Tibial nerve (tissue), 4 donors: ENCODE measurements at regions not wholly inside any gene's neighbourhood (a gene's known extent, or its start where the extent isn't known, plus 50 kb on each side); places are given as distances from the start of the nearest gene placed in this dataset.
A peak's percentile ranks its signal among the peaks of the same experiment; 100 is the strongest.

ENCODE experiments used
- DNase-seq, 2 donors: peaks; one replicate each; pipeline ENCODE4 v3.0.0-alpha.2; 2019; ENCODE audit warnings: low spot score in 2 of 2
- H3K27ac ChIP-seq, 4 donors: fragments of 200-600 bp; sonication (generic) in 3 of 4; one replicate each; pipeline ENCODE4 v1.5.1; 2017 to 2019; ENCODE audit warnings: mild to moderate bottlenecking in 1 of 4
- H3K27me3 ChIP-seq, 2 donors: fragments of 200-600 bp; sonication (generic) in 1 of 2; one replicate each; pipeline versions ENCODE4 v1.5.1 to v1.6.0; 2017 to 2019
- H3K36me3 ChIP-seq, 3 donors: fragments of 200-600 bp; sonication (generic); one replicate each; pipeline ENCODE4 v1.5.1; 2018 to 2019
- H3K4me1 ChIP-seq, 4 donors: fragments of 200-600 bp; sonication (generic) in 3 of 4; one replicate each; pipeline ENCODE4 v1.5.1; 2017 to 2019
- H3K4me3 ChIP-seq, 4 donors: fragments of 200-600 bp; sonication (generic) in 3 of 4; one replicate each; pipeline ENCODE4 v1.5.1; 2017 to 2019; ENCODE audit warnings: mild to moderate bottlenecking in 1 of 4, moderate library complexity in 1 of 4
- H3K9me3 ChIP-seq, 4 donors: fragments of 200-600 bp; sonication (generic) in 3 of 4; one replicate each; pipeline ENCODE4 v1.5.1; 2017 to 2019
- CTCF ChIP-seq, 5 experiments: fragments of 200-600 bp in 3 of 5; fragments of 450-650 bp in 2 of 5; sonication (generic) in 3 of 5; IDR thresholded peaks; one replicate each; pipeline ENCODE4 v1.5.1; 2016 to 2019; ENCODE audit warnings: antibody characterized with exemption in 5 of 5, mild to moderate bottlenecking in 3 of 5, moderate library complexity in 2 of 5
- EP300 ChIP-seq, 2 donors: sonication (generic); formaldehyde crosslinking; IDR thresholded peaks; one replicate each; pipeline ENCODE4 v1.6.1; 2017; ENCODE audit warnings: antibody characterized with exemption in 2 of 2, mild to moderate bottlenecking in 1 of 2
- POLR2A ChIP-seq, 2 donors: fragments of 450-650 bp; IDR thresholded peaks; one replicate each; pipeline ENCODE4 v1.6.1; 2017; ENCODE audit warnings: antibody characterized with exemption in 2 of 2, mild to moderate bottlenecking in 2 of 2, moderate library complexity in 2 of 2
- WGBS, 2 donors: methylation state at CpG; one replicate each; pipeline ENCODE4 v1.1.5; 2018; 5-methylcytosine and 5-hydroxymethylcytosine counted together

- 57 to 58% methylated on average over 6 of the region's 6 CpGs for WGBS, 2 donors
Measured at GRCh38 chr11:8826139-8826786, 84.7 kb upstream of the AKIP1 start.

GRCh38 chr11:8826901-8827560 is 84.0 kb upstream of the AKIP1 start:
- Histone ChIP-seq H3K4me3 (no peak overlapping the region), H3K27ac (peak overlapping the region in 2 of 4 donors; percentile 23 to 30), H3K9me3 (no peaks in the 10 kb centered on the region), H3K27me3 (no peaks in the 10 kb centered on the region), H3K4me1 (peaks cover 0 to 19% (median 3%) of the 10 kb centered on the region in 4 donors), H3K36me3 (no peaks in the 10 kb centered on the region)
- TF ChIP-seq POLR2A (IDR thresholded peaks at IDR 0.05): no peak
- no peak for DNase-seq
- 51 to 52% methylated on average over 6 of the region's 6 CpGs for WGBS, 2 donors

More at GRCh38 chr11:8826139-8826786, 84.7 kb upstream of the AKIP1 start:
- no peaks in the 10 kb centered on the region for H3K9me3 ChIP-seq
- no peak overlapping the region for H3K4me3 ChIP-seq
- no peaks in the 10 kb centered on the region for H3K27me3 ChIP-seq
- H3K4me1 ChIP-seq: peaks cover 0 to 13% (median 3%) of the 10 kb centered on the region in 4 donors
- H3K36me3 ChIP-seq: no peaks in the 10 kb centered on the region
- peak overlapping the region in 2 of 4 donors; percentile 28 to 30 for H3K27ac ChIP-seq
- TF ChIP-seq CTCF (IDR thresholded peaks at IDR 0.05): no peak
- no peak for TF ChIP-seq POLR2A (IDR thresholded peaks at IDR 0.05)
- no peak for TF ChIP-seq EP300 (IDR thresholded peaks at IDR 0.05)
- no peak for DNase-seq

GRCh38 chr11:8828046-8828445 is 82.9 kb upstream of the AKIP1 start:
- no peaks in the 10 kb centered on the region for H3K9me3 ChIP-seq
- H3K27ac ChIP-seq: no peak overlapping the region
- H3K36me3 ChIP-seq: no peaks in the 10 kb centered on the region
- TF ChIP-seq POLR2A (IDR thresholded peaks at IDR 0.05) (no peak), EP300 (IDR thresholded peaks at IDR 0.05) (no peak), CTCF (IDR thresholded peaks at IDR 0.05) (no peak)
- peaks cover 0 to 25% (median 3%) of the 10 kb centered on the region in 4 donors for H3K4me1 ChIP-seq
- no peak overlapping the region for H3K4me3 ChIP-seq
- 89 to 91% methylated on average over 3 of the region's 3 CpGs for WGBS, 2 donors
- H3K27me3 ChIP-seq: no peaks in the 10 kb centered on the region
- DNase-seq: no peak

GRCh38 chr11:8828580-8829361 is 82.2 kb upstream of the AKIP1 start:
- Histone ChIP-seq H3K27me3 (no peaks in the 10 kb centered on the region), H3K36me3 (no peaks in the 10 kb centered on the region), H3K27ac (no peak overlapping the region), H3K4me3 (no peak overlapping the region), H3K9me3 (no peaks in the 10 kb centered on the region), H3K4me1 (peaks cover 0 to 32% (median 3%) of the 10 kb centered on the region in 4 donors)
- TF ChIP-seq CTCF (IDR thresholded peaks at IDR 0.05) (no peak), POLR2A (IDR thresholded peaks at IDR 0.05) (no peak), EP300 (IDR thresholded peaks at IDR 0.05) (no peak)
- 82 to 84% methylated on average over 11 of the region's 11 CpGs for WGBS, 2 donors
- no peak for DNase-seq

- no peak overlapping the region for H3K4me3 ChIP-seq
- no peak for DNase-seq
- TF ChIP-seq EP300 (IDR thresholded peaks at IDR 0.05): no peak
- TF ChIP-seq POLR2A (IDR thresholded peaks at IDR 0.05): no peak
- no peak for TF ChIP-seq CTCF (IDR thresholded peaks at IDR 0.05)
- no peaks in the 10 kb centered on the region for H3K36me3 ChIP-seq
- 74 to 84% methylated on average over 8 of the region's 8 CpGs for WGBS, 2 donors
- H3K9me3 ChIP-seq: no peaks in the 10 kb centered on the region
- H3K27ac ChIP-seq: no peak overlapping the region
- H3K27me3 ChIP-seq: no peaks in the 10 kb centered on the region
- peaks cover 0 to 37% (median 3%) of the 10 kb centered on the region in 4 donors for H3K4me1 ChIP-seq
Measured at GRCh38 chr11:8829556-8829955, 81.4 kb upstream of the AKIP1 start.
